ENCODE measurements at regions not wholly inside any gene's neighbourhood (a gene's known extent, or its start where the extent isn't known, plus 50 kb on each side); places are given as distances from the start of the nearest gene placed in this dataset.

DNA sequence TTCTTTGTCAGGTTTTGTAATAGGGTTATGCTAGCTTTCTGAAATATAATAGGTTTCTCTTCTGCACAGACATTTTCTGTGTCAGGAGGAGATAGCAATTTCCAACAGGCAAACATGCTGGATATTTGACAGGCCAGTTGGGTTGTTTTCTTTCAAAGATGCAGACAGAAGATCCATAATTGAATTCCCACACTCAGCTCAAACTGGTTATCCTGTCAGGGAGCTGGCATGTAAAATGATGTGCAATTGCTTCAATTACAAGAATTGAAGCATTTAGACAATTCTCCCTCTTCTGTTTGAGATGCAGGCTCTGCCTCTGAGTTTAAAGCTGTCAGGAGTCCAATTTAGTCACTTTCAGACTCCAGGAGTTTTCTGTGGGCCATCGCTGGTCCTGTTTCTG, 146.2 kb upstream of the ZKSCAN2 start:
- FAIRE-seq (no peak), DNase-seq (ENCODE audit: low read depth in 1 of 2, low spot score in 2 of 2) (no peak)
- Histone ChIP-seq H2AK5ac (ENCODE audit: low read depth, low read length) (no peak overlapping the region), H2BK20ac (ENCODE audit: low read length) (no peak overlapping the region), H4K20me1 (replicated peaks in 1 of 2; ENCODE audit: control insufficient read depth in 1 of 2, insufficient read depth in 2 of 2, low read length in 2 of 2) (no peaks in the 10 kb centered on the region), H2BK5ac (ENCODE audit: low read depth, low read length) (no peak overlapping the region), H3K79me1 (ENCODE audit: low read depth, low read length) (no peaks in the 10 kb centered on the region), H2BK120ac (replicated peaks; ENCODE audit: low read depth, low read length) (no peak overlapping the region), H2BK15ac (ENCODE audit: low read length) (no peak overlapping the region), H4K91ac (replicated peaks; ENCODE audit: insufficient read length, low read length) (no peak overlapping the region), H3K9me3 (ENCODE audit: insufficient read depth in 2 of 2, low read depth in 1 of 2, low read length in 1 of 2) (peaks cover 3 to 5% of the 10 kb centered on the region in 2 experiments; a peak in 1 of 4 replicates), H3K56ac (replicated peaks; ENCODE audit: insufficient read length, low read depth, low read length) (no peak overlapping the region), H3K4me2 (ENCODE audit: insufficient read depth in 1 of 2, low read depth in 2 of 2, low read length in 2 of 2) (no peak overlapping the region), H3K27ac (ENCODE audit: low read depth, low read length) (no peak overlapping the region), H3K4ac (replicated peaks; ENCODE audit: insufficient read length, low read depth, low read length) (no peak overlapping the region), H3K79me2 (ENCODE audit: control insufficient read depth in 1 of 2, insufficient read depth in 2 of 2, low read length in 2 of 2) (no peaks in the 10 kb centered on the region), H3K4me3 (ENCODE audit: extremely low read depth in 1 of 4, insufficient read depth in 2 of 4, low read depth in 3 of 4, low read length in 4 of 4) (no peak overlapping the region), H4K8ac (ENCODE audit: extremely low read depth, insufficient read depth, low read length) (no peak overlapping the region), H2AFZ (ENCODE audit: low read length) (no peak overlapping the region), H3K14ac (ENCODE audit: insufficient read length) (no peak overlapping the region), H3K23me2 (ENCODE audit: low read depth, low read length) (no peaks in the 10 kb centered on the region), H2BK12ac (ENCODE audit: low read depth, low read length) (no peak overlapping the region), H3K27me3 (replicated peaks in 1 of 4; ENCODE audit: control insufficient read depth in 3 of 4, extremely low read depth in 1 of 4, insufficient read depth in 3 of 4, low read length in 3 of 4) (no peaks in the 10 kb centered on the region), H3K18ac (ENCODE audit: extremely low read depth, low read length) (no peak overlapping the region), H3K23ac (ENCODE audit: insufficient read length) (no peak overlapping the region), H4K5ac (ENCODE audit: insufficient read length, low read depth, low read length) (no peak overlapping the region), H3K9ac (replicated peaks in 1 of 4; ENCODE audit: extremely low read depth in 1 of 4, low read depth in 3 of 4, low read length in 3 of 4) (no peak overlapping the region), H3K36me3 (ENCODE audit: control insufficient read depth in 2 of 4, insufficient read depth in 4 of 4, low read length in 3 of 4) (no peaks in the 10 kb centered on the region), H3K4me1 (replicated peaks in 1 of 4; ENCODE audit: control insufficient read depth in 3 of 4, insufficient read depth in 4 of 4, low read length in 3 of 4) (no peaks in the 10 kb centered on the region)
- 92% methylated on average over 1 of the region's 1 CpG; no CpG with 5 or more reads in 1 of the 2 experiments for WGBS, 2 experiments (ENCODE audit: extremely low coverage in 1 of 2, insufficient coverage in 1 of 2, insufficient read length in 1 of 2, insufficient replicate concordance in 2 of 2, low coverage in 1 of 2, low lambda C conversion rate in 2 of 2, missing lambda C conversion rate in 1 of 2)
- ChIA-PET POLR2A (ENCODE audit: partially characterized antibody) (no interaction called here), CTCF (ENCODE audit: partially characterized antibody) (no interaction called here)
- TF ChIP-seq NRF1 (IDR thresholded peaks at IDR 0.05; ENCODE audit: low read depth, low read length) (no peak), TBP (IDR thresholded peaks at IDR 0.05; ENCODE audit: low read depth, low read length) (no peak)

Measured in H1 (cell line).